Upper lobe of left lung (tissue), 6 donors: ENCODE measurements at regions not wholly inside any gene's neighbourhood (a gene's known extent, or its start where the extent isn't known, plus 50 kb on each side); places are given as distances from the start of the nearest gene placed in this dataset.

Source experiments
- ATAC-seq, 2 donors: fragments of 200-7000 bp; cut with Tn5 transposase; one replicate each; pipeline ENCODE4 v1.9.1; 2022; ENCODE audit warnings: mild to moderate bottlenecking in 2 of 2, moderate library complexity in 2 of 2; ENCODE audit not compliant: low FRiP score in 2 of 2
- DNase-seq, 2 donors: peaks; one replicate each; pipeline ENCODE4 v3.0.0-alpha.2; 2019 to 2020
- H3K27ac ChIP-seq, 4 donors: fragments of 200-600 bp; sonication (generic); one replicate each; pipeline ENCODE4 v1.5.1; 2016 to 2019
- H3K27me3 ChIP-seq, 4 donors: fragments of 200-600 bp; sonication (generic); one replicate each; pipeline ENCODE4 v1.5.1; 2017 to 2019
- H3K36me3 ChIP-seq, 4 donors: fragments of 200-600 bp; sonication (generic); one replicate each; pipeline ENCODE4 v1.5.1; 2016 to 2019
- H3K4me1 ChIP-seq, 4 donors: fragments of 200-600 bp; sonication (generic); one replicate each; pipeline ENCODE4 v1.5.1; 2018 to 2019
- H3K4me3 ChIP-seq, 4 donors: fragments of 200-600 bp; sonication (generic); one replicate each; pipeline ENCODE4 v1.5.1; 2017 to 2019; ENCODE audit warnings: mild to moderate bottlenecking in 2 of 4, moderate library complexity in 1 of 4
- H3K9me3 ChIP-seq, 4 donors: fragments of 200-600 bp; sonication (generic); one replicate each; pipeline ENCODE4 v1.5.1; 2018 to 2019
- CTCF ChIP-seq, 6 experiments: fragments of 450-650 bp in 4 of 6; fragments of 200-600 bp in 2 of 6; sonication (generic) in 2 of 6; IDR thresholded peaks; one replicate each; pipeline ENCODE4 v1.5.1; 2016 to 2019; ENCODE audit warnings: antibody characterized with exemption in 6 of 6
- EP300 ChIP-seq, 4 donors: sonication (generic); formaldehyde crosslinking; IDR thresholded peaks; one replicate each; pipeline ENCODE4 v1.5.1; 2017; ENCODE audit warnings: antibody characterized with exemption in 4 of 4, control low read depth in 2 of 4
- POLR2A ChIP-seq, 4 donors: fragments of 450-650 bp; IDR thresholded peaks; one replicate each; pipeline ENCODE4 v1.5.1; 2016 to 2017; ENCODE audit warnings: antibody characterized with exemption in 4 of 4, mild to moderate bottlenecking in 2 of 4
- POLR2AphosphoS5 ChIP-seq, 2 donors: sonication (generic); formaldehyde crosslinking; IDR thresholded peaks; one replicate each; pipeline ENCODE4 v1.5.1; 2017; ENCODE audit warnings: antibody characterized with exemption in 2 of 2
- WGBS, 2 donors: methylation state at CpG; one replicate each; pipeline ENCODE4 v1.1.5; 2017 to 2018; 5-methylcytosine and 5-hydroxymethylcytosine counted together
- donor health status: DM: no; HTN: no; CAD: no; lungs with moderate emphysema.
- donor health status: DM: no; HTN: yes; CAD: no; lungs with severe emphysema.

GRCh38 chr9:73011956-73012355, 59.1 kb upstream of the ALDH1A1 start:
- no peaks in the 10 kb centered on the region for H3K27me3 ChIP-seq
- H3K4me3 ChIP-seq = no peak overlapping the region
- H3K9me3 ChIP-seq = no peaks in the 10 kb centered on the region
- WGBS, 2 donors = 85 to 89% methylated on average over 2 of the region's 2 CpGs
- no peak for ATAC-seq
- H3K36me3 ChIP-seq = no peaks in the 10 kb centered on the region
- no peak for DNase-seq
- peak overlapping the region in 1 of 4 donors; percentile 14 for H3K27ac ChIP-seq
- H3K4me1 ChIP-seq = no peaks in the 10 kb centered on the region
- TF ChIP-seq CTCF (IDR thresholded peaks at IDR 0.05) = no peak
- no peak for TF ChIP-seq POLR2A (IDR thresholded peaks at IDR 0.05)
- no peak for TF ChIP-seq POLR2AphosphoS5 (IDR thresholded peaks at IDR 0.05)
- TF ChIP-seq EP300 (IDR thresholded peaks at IDR 0.05) = no peak

- WGBS, 2 donors = 61 to 76% methylated on average over 2 of the region's 2 CpGs
- H3K4me3 ChIP-seq = no peak overlapping the region
- TF ChIP-seq POLR2AphosphoS5 (IDR thresholded peaks at IDR 0.05) (no peak), POLR2A (IDR thresholded peaks at IDR 0.05) (no peak)
- H3K27me3 ChIP-seq = no peaks in the 10 kb centered on the region
- H3K4me1 ChIP-seq = no peaks in the 10 kb centered on the region
- no peaks in the 10 kb centered on the region for H3K9me3 ChIP-seq
- DNase-seq (no peak), ATAC-seq (peak in 1 of 2 donors; percentile 70)
- H3K36me3 ChIP-seq = no peaks in the 10 kb centered on the region
- peak overlapping the region in 1 of 4 donors; percentile 14 for H3K27ac ChIP-seq
These were observed 58.4 kb upstream of the ALDH1A1 start for GRCh38 chr9:73011181-73011750.

- H3K27me3 ChIP-seq = no peaks in the 10 kb centered on the region
- 73 to 90% methylated on average over 2 of the region's 2 CpGs for WGBS, 2 donors
- no peak overlapping the region for H3K4me3 ChIP-seq
- H3K9me3 ChIP-seq = no peaks in the 10 kb centered on the region
- H3K36me3 ChIP-seq = no peaks in the 10 kb centered on the region
- H3K4me1 ChIP-seq = no peaks in the 10 kb centered on the region
- no peak overlapping the region for H3K27ac ChIP-seq
- no peak for TF ChIP-seq POLR2A (IDR thresholded peaks at IDR 0.05)
- no peak for TF ChIP-seq POLR2AphosphoS5 (IDR thresholded peaks at IDR 0.05)
- no peak for TF ChIP-seq CTCF (IDR thresholded peaks at IDR 0.05)
- TF ChIP-seq EP300 (IDR thresholded peaks at IDR 0.05) = no peak
- DNase-seq = no peak
- ATAC-seq = peak in 1 of 2 donors; percentile 57
These were observed 56.9 kb upstream of the ALDH1A1 start for GRCh38 chr9:73009649-73010288.

- Histone ChIP-seq H3K36me3 (no peaks in the 10 kb centered on the region), H3K4me1 (no peaks in the 10 kb centered on the region), H3K9me3 (no peaks in the 10 kb centered on the region), H3K27ac (no peak overlapping the region), H3K27me3 (no peaks in the 10 kb centered on the region), H3K4me3 (no peak overlapping the region)
- TF ChIP-seq EP300 (IDR thresholded peaks at IDR 0.05) = no peak
- no peak for TF ChIP-seq CTCF (IDR thresholded peaks at IDR 0.05)
- TF ChIP-seq POLR2AphosphoS5 (IDR thresholded peaks at IDR 0.05) = no peak
- TF ChIP-seq POLR2A (IDR thresholded peaks at IDR 0.05) = no peak
- DNase-seq (no peak), ATAC-seq (no peak)
- WGBS, 2 donors = 47 to 50% methylated on average over 3 of the region's 3 CpGs
These were observed 55.3 kb upstream of the ALDH1A1 start for GRCh38 chr9:73007966-73008672.

- 59 to 66% methylated on average over 2 of the region's 2 CpGs for WGBS, 2 donors
- no peak for DNase-seq
- H3K4me3 ChIP-seq = no peak overlapping the region
These were observed 54.1 kb upstream of the ALDH1A1 start for GRCh38 chr9:73006986-73007385.

More at GRCh38 chr9:73006986-73007385, 54.1 kb upstream of the ALDH1A1 start:
- no peak overlapping the region for H3K27ac ChIP-seq
- no peak for ATAC-seq
- H3K4me1 ChIP-seq = no peaks in the 10 kb centered on the region
- no peaks in the 10 kb centered on the region for H3K36me3 ChIP-seq
- H3K27me3 ChIP-seq = no peaks in the 10 kb centered on the region
- TF ChIP-seq POLR2AphosphoS5 (IDR thresholded peaks at IDR 0.05) = no peak
- no peak for TF ChIP-seq CTCF (IDR thresholded peaks at IDR 0.05)
- TF ChIP-seq POLR2A (IDR thresholded peaks at IDR 0.05) = no peak
- no peak for TF ChIP-seq EP300 (IDR thresholded peaks at IDR 0.05)
- no peaks in the 10 kb centered on the region for H3K9me3 ChIP-seq
